GM10248 (cell line): ENCODE measurements at regions not wholly inside any gene's neighbourhood (a gene's known extent, or its start where the extent isn't known, plus 50 kb on each side); places are given as distances from the start of the nearest gene placed in this dataset.
A peak's percentile ranks its signal among the peaks of the same experiment; 100 is the strongest.

Experiments
- CTCF ChIA-PET: fragments of 300-600 bp; sonication (Branson Sonifier 250); formaldehyde crosslinking; extraction: SDS; loops from one replicate; lab custom pipeline; 2021; ENCODE audit warnings: antibody characterized with exemption; lab: Yijun Ruan, JAX
- POLR2A ChIA-PET: fragments of 350-650 bp; sonication (Branson Sonifier 250); formaldehyde crosslinking; extraction: SDS; loops from one replicate; lab custom pipeline; 2020; ENCODE audit warnings: antibody characterized with exemption; lab: Yijun Ruan, JAX
- DNase-seq: peaks from one replicate; pipeline ENCODE4 v3.0.0; 2012; ENCODE audit errors: extremely low spot score
- CTCF ChIP-seq: IDR thresholded peaks from 2 replicates; pipeline ENCODE4 v1.5.1; 2012; ENCODE audit warnings: mild to moderate bottlenecking, low read depth; ENCODE audit errors: extremely low read depth, missing control alignments, control extremely low read depth

GRCh38 chr20:37619496-37619895 lies 74.3 kb upstream of the CTNNBL1 start:
- DNase-seq = no peak
- TF ChIP-seq CTCF = no peak
- ChIA-PET CTCF (interaction anchor here (1.0 kb wide), 1 partner anchor 11 kb away, joined by 4 read pairs; no protein-coding TSS in a partner anchor), POLR2A (no interaction called here)

- ChIA-PET CTCF (interaction anchor here (1.0 to 1.7 kb wide), 9 partner anchors 9 to 605 kb away, joined by 3 to 9 read pairs (median 4); no protein-coding TSS in a partner anchor), POLR2A (no interaction called here)
- no peak for TF ChIP-seq CTCF
- no peak for DNase-seq
Observed at GRCh38 chr20:37616110-37616425, 77.8 kb upstream of the CTNNBL1 start.

- POLR2A ChIA-PET = no interaction called here
- TF ChIP-seq CTCF = peak; percentile 50
- DNase-seq = peak; percentile 46
- CTCF ChIA-PET = interaction anchor here (1.0 to 1.7 kb wide), 9 partner anchors 9 to 606 kb away, joined by 3 to 9 read pairs (median 4); no protein-coding TSS in a partner anchor
Observed at GRCh38 chr20:37615340-37616109, 78.3 kb upstream of the CTNNBL1 start.

GRCh38 chr20:37611852-37612251 lies 82.0 kb upstream of the CTNNBL1 start:
- CTCF ChIA-PET = no interaction called here
- POLR2A ChIA-PET = no interaction called here
- TF ChIP-seq CTCF = no peak
- DNase-seq = no peak

GRCh38 chr20:37611346-37611745 lies 82.5 kb upstream of the CTNNBL1 start:
- TF ChIP-seq CTCF = no peak
- no peak for DNase-seq
- POLR2A ChIA-PET = no interaction called here
- CTCF ChIA-PET = interaction anchor here (1.3 kb wide), 1 partner anchor 31 kb away, joined by 4 read pairs; no protein-coding TSS in a partner anchor

- no peak for TF ChIP-seq CTCF
- ChIA-PET POLR2A (no interaction called here), CTCF (interaction anchor here (1.1 to 1.3 kb wide), 2 partner anchors 25 to 30 kb away, joined by 3 to 4 read pairs; no protein-coding TSS in a partner anchor)
- DNase-seq = no peak
Observed at GRCh38 chr20:37610203-37610798, 82.6 kb upstream of the BLCAP start.
